Mucosa of descending colon (tissue), 3 donors: ENCODE measurements at regions not wholly inside any gene's neighbourhood (a gene's known extent, or its start where the extent isn't known, plus 50 kb on each side); places are given as distances from the start of the nearest gene placed in this dataset.

Experiments
- ATAC-seq: fragments of 200-7000 bp; cut with Tn5 transposase; one replicate; pipeline ENCODE4 v1.9.1; 2020; ENCODE audit warnings: mild to moderate bottlenecking, moderate library complexity
- DNase-seq, 3 donors: peaks; one replicate each; pipeline ENCODE4 v3.0.0-alpha.2; 2020
- H3K36me3 ChIP-seq: fragments of 200-600 bp; one replicate; pipeline ENCODE4 v1.8.0; 2021; ENCODE audit warnings: low read depth, mild to moderate bottlenecking
- H3K4me1 ChIP-seq: fragments of 200-600 bp; one replicate; pipeline ENCODE4 v1.8.0; 2021; ENCODE audit warnings: low read depth, mild to moderate bottlenecking
- H3K4me3 ChIP-seq: fragments of 200-600 bp; one replicate; pipeline ENCODE4 v1.8.0; 2021; ENCODE audit warnings: mild to moderate bottlenecking
- H3K9me3 ChIP-seq: fragments of 200-600 bp; one replicate; pipeline ENCODE4 v1.8.0; 2021; ENCODE audit warnings: mild to moderate bottlenecking
- intact Hi-C, 2 donors: fragments of 100-400 bp; cut with DNase I in 1 of 2; cut with micrococcal nuclease in 1 of 2; formaldehyde crosslinking; loops; one replicate each; pipeline versions ENCODE4 v1.11.0 to v1.11.1; 2022; cut with DNase I, micrococcal nuclease
- TF ChIP-seq, protein P1 (sequence below): fragments of 200-600 bp; IDR thresholded peaks from one replicate; pipeline ENCODE4 v1.8.0; 2022; ENCODE audit warnings: antibody characterized with exemption, mild to moderate bottlenecking
- donor health status: DM: no; HTN: no; CAD: no; lungs with moderate emphysema.
- donor health status: DM: no; HTN: no; CAD: no.
- donor health status: DM: no; HTN: yes; CAD: no.

GRCh38 chr6:149223120-149223903 lies 94.2 kb upstream of the TAB2 start:
- intact Hi-C loops, result no loop called here
- DNase-seq, result no peak
- H3K9me3 ChIP-seq, result no peaks in the 10 kb centered on the region

GRCh38 chr6:149223904-149224351 lies 93.6 kb upstream of the TAB2 start:
- Histone ChIP-seq H3K36me3 (no peaks in the 10 kb centered on the region), H3K4me3 (no peak overlapping the region), H3K4me1 (no peaks in the 10 kb centered on the region), H3K9me3 (no peaks in the 10 kb centered on the region)
- ATAC-seq (peak; percentile 47), DNase-seq (peak in 1 of 3 donors; percentile 14)
- intact Hi-C loops, result no loop called here
- TF ChIP-seq, protein P1, sequence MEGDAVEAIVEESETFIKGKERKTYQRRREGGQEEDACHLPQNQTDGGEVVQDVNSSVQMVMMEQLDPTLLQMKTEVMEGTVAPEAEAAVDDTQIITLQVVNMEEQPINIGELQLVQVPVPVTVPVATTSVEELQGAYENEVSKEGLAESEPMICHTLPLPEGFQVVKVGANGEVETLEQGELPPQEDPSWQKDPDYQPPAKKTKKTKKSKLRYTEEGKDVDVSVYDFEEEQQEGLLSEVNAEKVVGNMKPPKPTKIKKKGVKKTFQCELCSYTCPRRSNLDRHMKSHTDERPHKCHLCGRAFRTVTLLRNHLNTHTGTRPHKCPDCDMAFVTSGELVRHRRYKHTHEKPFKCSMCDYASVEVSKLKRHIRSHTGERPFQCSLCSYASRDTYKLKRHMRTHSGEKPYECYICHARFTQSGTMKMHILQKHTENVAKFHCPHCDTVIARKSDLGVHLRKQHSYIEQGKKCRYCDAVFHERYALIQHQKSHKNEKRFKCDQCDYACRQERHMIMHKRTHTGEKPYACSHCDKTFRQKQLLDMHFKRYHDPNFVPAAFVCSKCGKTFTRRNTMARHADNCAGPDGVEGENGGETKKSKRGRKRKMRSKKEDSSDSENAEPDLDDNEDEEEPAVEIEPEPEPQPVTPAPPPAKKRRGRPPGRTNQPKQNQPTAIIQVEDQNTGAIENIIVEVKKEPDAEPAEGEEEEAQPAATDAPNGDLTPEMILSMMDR, result no peak

More at GRCh38 chr6:149223120-149223903, 94.2 kb upstream of the TAB2 start:
- H3K4me3 ChIP-seq, result no peak overlapping the region
- TF ChIP-seq, protein P1, result no peak
- ATAC-seq, result no peak
- H3K4me1 ChIP-seq, result no peaks in the 10 kb centered on the region
- H3K36me3 ChIP-seq, result no peaks in the 10 kb centered on the region

GRCh38 chr6:149224399-149224798 lies 93.1 kb upstream of the TAB2 start:
- intact Hi-C loops, result no loop called here
- H3K4me3 ChIP-seq, result no peak overlapping the region
- no peaks in the 10 kb centered on the region for H3K9me3 ChIP-seq
- H3K4me1 ChIP-seq, result no peaks in the 10 kb centered on the region
- H3K36me3 ChIP-seq, result no peaks in the 10 kb centered on the region
- TF ChIP-seq, protein P1, result no peak
- DNase-seq, result no peak
- no peak for ATAC-seq

- no peak overlapping the region for H3K4me3 ChIP-seq
- H3K9me3 ChIP-seq, result no peaks in the 10 kb centered on the region
- TF ChIP-seq, protein P1, result no peak
- H3K36me3 ChIP-seq, result no peaks in the 10 kb centered on the region
- intact Hi-C loops, result no loop called here
- H3K4me1 ChIP-seq, result no peaks in the 10 kb centered on the region
- ATAC-seq, result peak; percentile 87
- DNase-seq, result peak in 1 of 3 donors; percentile 26
Observed at GRCh38 chr6:149225370-149225769, 92.1 kb upstream of the TAB2 start.

GRCh38 chr6:149225946-149226345 lies 91.6 kb upstream of the TAB2 start:
- Histone ChIP-seq H3K36me3 (no peaks in the 10 kb centered on the region), H3K9me3 (no peaks in the 10 kb centered on the region), H3K4me3 (no peak overlapping the region), H3K4me1 (no peaks in the 10 kb centered on the region)
- TF ChIP-seq, protein P1, result no peak
- intact Hi-C loops, result no loop called here
- ATAC-seq (no peak), DNase-seq (no peak)
